ENCODE measurements at regions not wholly inside any gene's neighbourhood (a gene's known extent, or its start where the extent isn't known, plus 50 kb on each side); places are given as distances from the start of the nearest gene placed in this dataset.

DNA sequence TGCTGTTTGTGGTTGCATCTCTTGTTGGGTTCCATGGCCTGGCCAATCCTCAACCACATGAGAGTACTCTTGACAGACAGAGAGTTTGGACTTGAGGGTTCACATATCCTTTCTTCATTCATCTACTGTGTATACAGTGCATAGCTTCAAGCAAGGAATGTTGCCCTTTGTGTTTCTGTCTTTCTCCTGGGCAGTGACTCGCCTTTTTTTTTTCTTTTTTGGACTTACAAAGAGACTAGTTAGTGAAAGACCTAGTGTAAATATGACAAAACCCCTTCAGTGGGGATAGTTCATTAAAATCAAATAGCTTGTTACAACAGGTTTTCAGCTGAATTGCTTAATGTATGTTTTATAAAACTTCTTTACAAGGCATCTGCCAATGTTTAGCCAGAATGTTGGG, 290.2 kb downstream of the FGFR2 start:
- TF ChIP-seq ZNF274 (IDR thresholded peaks at IDR 0.05; ENCODE audit: low read depth, low read length) (no peak), YY1 (IDR thresholded peaks at IDR 0.05; ENCODE audit: insufficient read depth, insufficient read length) (no peak)
